ENCODE measurements at regions not wholly inside any gene's neighbourhood (a gene's known extent, or its start where the extent isn't known, plus 50 kb on each side); places are given as distances from the start of the nearest gene placed in this dataset.

DNA sequence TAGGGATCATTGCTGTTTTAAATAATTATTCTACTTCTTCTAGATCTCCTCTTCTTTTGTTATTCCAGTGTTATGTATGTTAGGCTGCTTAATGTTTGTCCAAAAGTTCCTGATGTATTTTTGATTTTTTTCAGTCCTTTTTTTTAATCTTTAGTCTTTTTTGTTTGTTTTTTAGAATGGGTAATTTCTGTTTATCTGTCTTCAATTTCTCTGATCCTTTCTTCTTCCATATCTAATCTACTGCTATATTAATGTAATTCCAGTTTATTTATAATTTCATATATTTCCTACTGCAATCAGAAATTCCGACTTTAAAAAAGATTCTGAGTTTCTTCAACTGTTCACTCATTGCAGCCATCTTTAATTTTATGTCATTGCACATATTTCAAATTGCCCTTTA, 452.8 kb upstream of the POT1 start:
- H3K4me2 ChIP-seq (ENCODE audit: insufficient read depth, low read length) = no peak overlapping the region
- no peaks in the 10 kb centered on the region for H3K27me3 ChIP-seq (ENCODE audit: control insufficient read depth in 2 of 2, insufficient read depth in 2 of 2, low read length in 2 of 2)
- in situ Hi-C loops (cut with MboI) = no loop called here
- H4K20me1 ChIP-seq (replicated peaks; ENCODE audit: control insufficient read depth, insufficient read depth, low read length) = no peaks in the 10 kb centered on the region
- no peak overlapping the region for H2AFZ ChIP-seq (ENCODE audit: low read depth, low read length)
- FAIRE-seq (no peak), DNase-seq (ENCODE audit: extremely low read depth in 1 of 4, low spot score in 3 of 4) (no peak), ATAC-seq (no peak)
- intact Hi-C loops (cut with micrococcal nuclease) = no loop called here
- no peak overlapping the region for H3K4me3 ChIP-seq
- H3K79me2 ChIP-seq (ENCODE audit: control insufficient read depth, insufficient read depth, low read length) = no peaks in the 10 kb centered on the region
- H3K9ac ChIP-seq (ENCODE audit: insufficient read depth in 1 of 2, low read depth in 2 of 2, low read length in 2 of 2) = no peak overlapping the region
- H3K4me1 ChIP-seq (replicated peaks in 1 of 2; ENCODE audit: control insufficient read depth in 2 of 2, insufficient read depth in 2 of 2, low read length in 2 of 2) = no peaks in the 10 kb centered on the region
- no TSS peak for BruUV-seq (replicated peaks)
- ChIA-PET CTCF (ENCODE audit: low intra/inter-chr PET ratio) (no interaction called here), POLR2A (no interaction called here)
- WGBS (ENCODE audit: insufficient coverage, low coverage, missing lambda C conversion rate) = 4% methylated on average over 1 of the region's 1 CpG
- no peaks in the 10 kb centered on the region for H3K36me3 ChIP-seq (ENCODE audit: control insufficient read depth, insufficient read depth, low read length)
- no peak overlapping the region for H3K27ac ChIP-seq (ENCODE audit: extremely low read depth, low read depth, low read length)
- H3K9me1 ChIP-seq (ENCODE audit: control insufficient read depth, insufficient read depth, low read length) = no peaks in the 10 kb centered on the region
- no peaks in the 10 kb centered on the region for H3K9me3 ChIP-seq (replicated peaks; ENCODE audit: control insufficient read depth, insufficient read depth, low read depth, low read length)
- TF ChIP-seq, protein P1, sequence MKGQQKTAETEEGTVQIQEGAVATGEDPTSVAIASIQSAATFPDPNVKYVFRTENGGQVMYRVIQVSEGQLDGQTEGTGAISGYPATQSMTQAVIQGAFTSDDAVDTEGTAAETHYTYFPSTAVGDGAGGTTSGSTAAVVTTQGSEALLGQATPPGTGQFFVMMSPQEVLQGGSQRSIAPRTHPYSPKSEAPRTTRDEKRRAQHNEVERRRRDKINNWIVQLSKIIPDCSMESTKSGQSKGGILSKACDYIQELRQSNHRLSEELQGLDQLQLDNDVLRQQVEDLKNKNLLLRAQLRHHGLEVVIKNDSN (CRISPR knock-in tag; IDR thresholded peaks at IDR 0.05) = no peak
- no peak for TF ChIP-seq GATAD2B (IDR thresholded peaks at IDR 0.05; ENCODE audit: borderline replicate concordance)
- TF ChIP-seq, protein P2, sequence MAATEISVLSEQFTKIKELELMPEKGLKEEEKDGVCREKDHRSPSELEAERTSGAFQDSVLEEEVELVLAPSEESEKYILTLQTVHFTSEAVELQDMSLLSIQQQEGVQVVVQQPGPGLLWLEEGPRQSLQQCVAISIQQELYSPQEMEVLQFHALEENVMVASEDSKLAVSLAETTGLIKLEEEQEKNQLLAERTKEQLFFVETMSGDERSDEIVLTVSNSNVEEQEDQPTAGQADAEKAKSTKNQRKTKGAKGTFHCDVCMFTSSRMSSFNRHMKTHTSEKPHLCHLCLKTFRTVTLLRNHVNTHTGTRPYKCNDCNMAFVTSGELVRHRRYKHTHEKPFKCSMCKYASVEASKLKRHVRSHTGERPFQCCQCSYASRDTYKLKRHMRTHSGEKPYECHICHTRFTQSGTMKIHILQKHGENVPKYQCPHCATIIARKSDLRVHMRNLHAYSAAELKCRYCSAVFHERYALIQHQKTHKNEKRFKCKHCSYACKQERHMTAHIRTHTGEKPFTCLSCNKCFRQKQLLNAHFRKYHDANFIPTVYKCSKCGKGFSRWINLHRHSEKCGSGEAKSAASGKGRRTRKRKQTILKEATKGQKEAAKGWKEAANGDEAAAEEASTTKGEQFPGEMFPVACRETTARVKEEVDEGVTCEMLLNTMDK (IDR thresholded peaks at IDR 0.05; ENCODE audit: borderline replicate concordance, insufficient read depth, low read depth, low read length, poor library complexity, severe bottlenecking) = no peak
- TF ChIP-seq NCOA2 (IDR thresholded peaks at IDR 0.05; ENCODE audit: partially characterized antibody in 2 of 2) = no peak
- TF ChIP-seq, protein P3, sequence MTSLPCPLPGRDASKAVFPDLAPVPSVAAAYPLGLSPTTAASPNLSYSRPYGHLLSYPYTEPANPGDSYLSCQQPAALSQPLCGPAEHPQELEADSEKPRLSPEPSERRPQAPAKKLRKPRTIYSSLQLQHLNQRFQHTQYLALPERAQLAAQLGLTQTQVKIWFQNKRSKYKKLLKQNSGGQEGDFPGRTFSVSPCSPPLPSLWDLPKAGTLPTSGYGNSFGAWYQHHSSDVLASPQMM (CRISPR knock-in tag; IDR thresholded peaks at IDR 0.05) = no peak
- TF ChIP-seq, protein P4, sequence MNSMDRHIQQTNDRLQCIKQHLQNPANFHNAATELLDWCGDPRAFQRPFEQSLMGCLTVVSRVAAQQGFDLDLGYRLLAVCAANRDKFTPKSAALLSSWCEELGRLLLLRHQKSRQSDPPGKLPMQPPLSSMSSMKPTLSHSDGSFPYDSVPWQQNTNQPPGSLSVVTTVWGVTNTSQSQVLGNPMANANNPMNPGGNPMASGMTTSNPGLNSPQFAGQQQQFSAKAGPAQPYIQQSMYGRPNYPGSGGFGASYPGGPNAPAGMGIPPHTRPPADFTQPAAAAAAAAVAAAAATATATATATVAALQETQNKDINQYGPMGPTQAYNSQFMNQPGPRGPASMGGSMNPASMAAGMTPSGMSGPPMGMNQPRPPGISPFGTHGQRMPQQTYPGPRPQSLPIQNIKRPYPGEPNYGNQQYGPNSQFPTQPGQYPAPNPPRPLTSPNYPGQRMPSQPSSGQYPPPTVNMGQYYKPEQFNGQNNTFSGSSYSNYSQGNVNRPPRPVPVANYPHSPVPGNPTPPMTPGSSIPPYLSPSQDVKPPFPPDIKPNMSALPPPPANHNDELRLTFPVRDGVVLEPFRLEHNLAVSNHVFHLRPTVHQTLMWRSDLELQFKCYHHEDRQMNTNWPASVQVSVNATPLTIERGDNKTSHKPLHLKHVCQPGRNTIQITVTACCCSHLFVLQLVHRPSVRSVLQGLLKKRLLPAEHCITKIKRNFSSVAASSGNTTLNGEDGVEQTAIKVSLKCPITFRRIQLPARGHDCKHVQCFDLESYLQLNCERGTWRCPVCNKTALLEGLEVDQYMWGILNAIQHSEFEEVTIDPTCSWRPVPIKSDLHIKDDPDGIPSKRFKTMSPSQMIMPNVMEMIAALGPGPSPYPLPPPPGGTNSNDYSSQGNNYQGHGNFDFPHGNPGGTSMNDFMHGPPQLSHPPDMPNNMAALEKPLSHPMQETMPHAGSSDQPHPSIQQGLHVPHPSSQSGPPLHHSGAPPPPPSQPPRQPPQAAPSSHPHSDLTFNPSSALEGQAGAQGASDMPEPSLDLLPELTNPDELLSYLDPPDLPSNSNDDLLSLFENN (IDR thresholded peaks at IDR 0.05; ENCODE audit: low read depth in 2 of 2, low read length in 2 of 2) = no peak
- TF ChIP-seq JUN (IDR thresholded peaks at IDR 0.05; ENCODE audit: borderline replicate concordance, low read depth, low read length) = no peak
- TF ChIP-seq JUN (CRISPR knock-in tag; IDR thresholded peaks at IDR 0.05; ENCODE audit: borderline replicate concordance) = no peak
- no peak for TF ChIP-seq XRCC3 (IDR thresholded peaks at IDR 0.05)
- TF ChIP-seq CBFA2T2 (conservative IDR thresholded peaks at IDR 0.05) = no peak
- TF ChIP-seq, protein P5, sequence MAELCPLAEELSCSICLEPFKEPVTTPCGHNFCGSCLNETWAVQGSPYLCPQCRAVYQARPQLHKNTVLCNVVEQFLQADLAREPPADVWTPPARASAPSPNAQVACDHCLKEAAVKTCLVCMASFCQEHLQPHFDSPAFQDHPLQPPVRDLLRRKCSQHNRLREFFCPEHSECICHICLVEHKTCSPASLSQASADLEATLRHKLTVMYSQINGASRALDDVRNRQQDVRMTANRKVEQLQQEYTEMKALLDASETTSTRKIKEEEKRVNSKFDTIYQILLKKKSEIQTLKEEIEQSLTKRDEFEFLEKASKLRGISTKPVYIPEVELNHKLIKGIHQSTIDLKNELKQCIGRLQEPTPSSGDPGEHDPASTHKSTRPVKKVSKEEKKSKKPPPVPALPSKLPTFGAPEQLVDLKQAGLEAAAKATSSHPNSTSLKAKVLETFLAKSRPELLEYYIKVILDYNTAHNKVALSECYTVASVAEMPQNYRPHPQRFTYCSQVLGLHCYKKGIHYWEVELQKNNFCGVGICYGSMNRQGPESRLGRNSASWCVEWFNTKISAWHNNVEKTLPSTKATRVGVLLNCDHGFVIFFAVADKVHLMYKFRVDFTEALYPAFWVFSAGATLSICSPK (IDR thresholded peaks at IDR 0.05; ENCODE audit: borderline replicate concordance) = no peak
- TF ChIP-seq RBM25 (IDR thresholded peaks at IDR 0.05; ENCODE audit: low read depth, low read length, severe bottlenecking) = no peak
